Ishikawa (cell line): ENCODE measurements at regions not wholly inside any gene's neighbourhood (a gene's known extent, or its start where the extent isn't known, plus 50 kb on each side); places are given as distances from the start of the nearest gene placed in this dataset.

Experiments
- CEBPB ChIP-seq: IDR thresholded peaks from 2 replicates; pipeline ENCODE4 v1.6.1; 2012
- CREB1 ChIP-seq: IDR thresholded peaks from 2 replicates; pipeline ENCODE4 v1.6.1; 2012; ENCODE audit warnings: low read depth
- EGR1 ChIP-seq: IDR thresholded peaks from 2 replicates; pipeline ENCODE4 v1.6.1; 2012
- EP300 ChIP-seq: IDR thresholded peaks from 2 replicates; pipeline ENCODE4 v1.6.1; 2012; ENCODE audit warnings: borderline replicate concordance
- FOXM1 ChIP-seq: IDR thresholded peaks from 2 replicates; pipeline ENCODE4 v1.6.1; 2012; ENCODE audit warnings: low read depth, borderline replicate concordance
- NFIC ChIP-seq: IDR thresholded peaks from 2 replicates; pipeline ENCODE4 v1.6.1; 2012
- RAD21 ChIP-seq: IDR thresholded peaks from 2 replicates; pipeline ENCODE4 v1.6.1; 2012; ENCODE audit warnings: low read depth
- REST ChIP-seq: IDR thresholded peaks from 2 replicates; pipeline ENCODE4 v1.6.1; 2012; ENCODE audit warnings: low read depth, mild to moderate bottlenecking
- TAF1 ChIP-seq: IDR thresholded peaks from 2 replicates; pipeline ENCODE4 v1.6.1; 2012; ENCODE audit warnings: low read depth, mild to moderate bottlenecking
- TCF12 ChIP-seq: IDR thresholded peaks from 2 replicates; pipeline ENCODE4 v1.6.1; 2012; ENCODE audit warnings: low read depth
- TEAD4 ChIP-seq: IDR thresholded peaks from 2 replicates; pipeline ENCODE4 v1.6.1; 2012
- USF1 ChIP-seq: IDR thresholded peaks from 2 replicates; pipeline ENCODE4 v1.6.1; 2012
- YY1 ChIP-seq: IDR thresholded peaks from 2 replicates; pipeline ENCODE4 v1.6.1; 2012; ENCODE audit warnings: low read depth
- ZBTB7A ChIP-seq: IDR thresholded peaks from 2 replicates; pipeline ENCODE4 v1.6.1; 2012; ENCODE audit warnings: low read depth
- TF ChIP-seq, protein P1 (sequence below): IDR thresholded peaks from 2 replicates; pipeline ENCODE4 v1.6.1; 2012

- TF ChIP-seq NFIC (no peak), RAD21 (no peak), CEBPB (no peak), ZBTB7A (no peak), EP300 (no peak)
- TF ChIP-seq, protein P1, sequence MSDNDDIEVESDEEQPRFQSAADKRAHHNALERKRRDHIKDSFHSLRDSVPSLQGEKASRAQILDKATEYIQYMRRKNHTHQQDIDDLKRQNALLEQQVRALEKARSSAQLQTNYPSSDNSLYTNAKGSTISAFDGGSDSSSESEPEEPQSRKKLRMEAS, result no peak
Observed at GRCh38 chr14:71702786-71703185, 229.4 kb upstream of the RGS6 start.

GRCh38 chr14:71703477-71703876 lies 228.8 kb upstream of the RGS6 start:
- TF ChIP-seq TCF12 (no peak), TEAD4 (no peak), FOXM1 (no peak), USF1 (no peak), TAF1 (no peak), YY1 (no peak), NFIC (no peak), REST (no peak), EP300 (no peak), CEBPB (no peak), EGR1 (no peak), ZBTB7A (no peak), RAD21 (no peak), CREB1 (no peak)
- TF ChIP-seq, protein P1, result no peak

DNA sequence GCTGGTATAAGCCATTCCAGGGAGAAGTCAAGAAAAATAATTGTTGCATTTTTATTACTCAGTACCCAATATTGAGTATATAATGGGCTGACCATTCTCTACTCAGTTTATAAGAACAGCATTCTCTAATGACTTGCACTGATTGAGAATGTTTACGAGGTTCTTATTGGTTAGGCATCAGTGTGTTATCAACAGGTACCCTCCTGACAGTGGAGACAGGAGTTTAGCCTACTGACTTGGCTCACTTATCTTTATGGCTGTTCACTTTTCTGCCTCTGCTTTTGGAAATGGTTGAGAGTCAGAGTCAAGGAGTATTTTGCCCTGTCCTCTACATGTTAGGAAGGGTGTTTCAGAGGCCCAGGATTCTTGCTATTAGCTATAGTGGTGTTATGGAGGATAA lies 228.0 kb upstream of the RGS6 start:
- TF ChIP-seq YY1, result no peak
- TF ChIP-seq EGR1, result no peak
- TF ChIP-seq TAF1, result no peak
- TF ChIP-seq CREB1, result no peak
- no peak for TF ChIP-seq REST
- TF ChIP-seq TCF12, result no peak
- no peak for TF ChIP-seq CEBPB
- TF ChIP-seq TEAD4, result no peak
- TF ChIP-seq RAD21, result no peak
- TF ChIP-seq USF1, result no peak
- TF ChIP-seq, protein P1, result no peak
- TF ChIP-seq FOXM1, result no peak
- no peak for TF ChIP-seq NFIC
- no peak for TF ChIP-seq ZBTB7A
- TF ChIP-seq EP300, result no peak

GRCh38 chr14:71705460-71705859 lies 226.8 kb upstream of the RGS6 start:
- TF ChIP-seq USF1, result no peak
- no peak for TF ChIP-seq FOXM1
- no peak for TF ChIP-seq TAF1

- no peak for TF ChIP-seq REST
- TF ChIP-seq ZBTB7A, result no peak
- TF ChIP-seq NFIC, result no peak
- no peak for TF ChIP-seq USF1
- TF ChIP-seq CREB1, result no peak
- TF ChIP-seq CEBPB, result no peak
- TF ChIP-seq EGR1, result no peak
- no peak for TF ChIP-seq TAF1
- TF ChIP-seq FOXM1, result no peak
- TF ChIP-seq RAD21, result no peak
- TF ChIP-seq, protein P1, result no peak
Observed at GRCh38 chr14:71709076-71709475, 223.2 kb upstream of the RGS6 start.
